Mucosa of gallbladder (tissue), 1 donor: ENCODE measurements at regions not wholly inside any gene's neighbourhood (a gene's known extent, or its start where the extent isn't known, plus 50 kb on each side); places are given as distances from the start of the nearest gene placed in this dataset.

Experiments
- DNase-seq: peaks from one replicate; pipeline ENCODE4 v3.0.0-alpha.2; 2020; ENCODE audit warnings: low spot score
- donor health status: DM: no; HTN: no; CAD: no.

GRCh38 chr4:37740546-37740945 is 54.4 kb upstream of the RELL1 start:
- no peak for DNase-seq

DNA sequence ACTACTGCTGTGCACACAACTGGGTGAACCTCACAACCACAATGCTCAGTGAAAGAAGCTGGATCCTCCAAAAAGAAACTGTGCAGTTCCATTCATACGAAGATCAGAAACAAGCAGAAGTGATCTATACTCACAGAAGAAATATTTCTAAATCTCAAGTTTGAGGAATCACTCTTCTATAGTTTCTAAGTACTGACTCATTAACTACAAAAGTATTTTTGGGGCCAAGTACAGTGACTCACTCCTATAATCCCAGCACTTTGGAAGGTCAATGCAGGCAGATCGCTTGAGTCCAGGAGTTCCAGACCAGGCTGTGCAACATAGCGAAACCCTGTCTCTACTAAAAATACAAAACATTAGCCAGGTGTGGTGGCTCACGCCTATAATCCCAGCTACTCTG is 51.3 kb upstream of the RELL1 start:
- no peak for DNase-seq
